Keratinocyte (primary cell): ENCODE measurements at regions not wholly inside any gene's neighbourhood (a gene's known extent, or its start where the extent isn't known, plus 50 kb on each side); places are given as distances from the start of the nearest gene placed in this dataset.

Experiments
- CTCF ChIP-seq, 3 experiments: IDR thresholded peaks in 1 of 3; conservative IDR thresholded peaks in 1 of 3; optimal IDR thresholded peaks in 1 of 3; 2 replicates in 2 of 3; 3 replicates in 1 of 3; pipeline versions ENCODE3 to v1.5.1; 2011; ENCODE audit warnings: low read length in 3 of 3, mild to moderate bottlenecking in 3 of 3, moderate library complexity in 2 of 3, control low read depth in 1 of 3, inconsistent platforms in 1 of 3; ENCODE audit not compliant: insufficient read depth in 2 of 3; ENCODE audit errors: extremely low read depth in 1 of 3
- EZH2 ChIP-seq: IDR thresholded peaks from one replicate; pipeline ENCODE4 v1.6.1; 2012; ENCODE audit warnings: inconsistent platforms, mild to moderate bottlenecking, low read length, moderate library complexity

DNA sequence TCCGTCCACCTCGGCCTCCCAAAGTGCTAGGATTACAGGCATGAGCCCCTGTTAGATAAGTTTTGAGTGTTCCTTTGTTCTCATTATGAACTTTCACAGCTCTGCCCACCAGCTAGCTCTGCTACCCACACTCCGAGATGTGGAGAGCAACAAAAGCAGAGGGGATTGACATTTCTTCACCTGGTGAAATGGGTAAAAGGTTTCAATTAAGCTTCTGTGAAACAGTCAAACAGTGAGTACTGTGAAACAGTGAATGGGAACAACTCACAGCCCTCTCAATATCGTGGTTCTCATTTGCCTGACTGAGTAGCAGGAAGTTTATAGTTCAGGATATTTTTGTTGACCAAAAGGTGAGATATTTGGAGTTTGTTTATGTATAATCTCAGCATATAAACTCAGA, 412.8 kb downstream of the CD83 start:
- TF ChIP-seq EZH2, result no peak
- no peak for TF ChIP-seq CTCF (optimal IDR thresholded peaks at IDR 0.05 in 1 of 3, IDR thresholded peaks at IDR 0.05 in 1 of 3, conservative IDR thresholded peaks at IDR 0.05 in 1 of 3; ENCODE audit: extremely low read depth in 1 of 3, insufficient read depth in 2 of 3, low read length in 3 of 3)
